GM18951 (cell line): ENCODE measurements at regions not wholly inside any gene's neighbourhood (a gene's known extent, or its start where the extent isn't known, plus 50 kb on each side); places are given as distances from the start of the nearest gene placed in this dataset.
"Not testable (repeated sequence)": the region's sequence is repeated elsewhere in the genome, so short reads cannot be mapped to it uniquely, and the experiment has no call there.

ENCODE experiments used
- POLR2A ChIP-seq: IDR thresholded peaks from 4 replicates; pipeline ENCODE4 v1.6.1; 2011; ENCODE audit warnings: mild to moderate bottlenecking; ENCODE audit not compliant: insufficient read length, insufficient read depth; ENCODE audit errors: extremely low read depth
- in situ Hi-C: fragments of 300-500 bp; cut with MboI; formaldehyde crosslinking; loops from one replicate; pipeline ENCODE4 v1.12.0; 2022; ENCODE audit warnings: low sequenced_read_pairs, mixed read lengths, inconsistent platforms; ENCODE audit not compliant: unreplicated experiment

DNA sequence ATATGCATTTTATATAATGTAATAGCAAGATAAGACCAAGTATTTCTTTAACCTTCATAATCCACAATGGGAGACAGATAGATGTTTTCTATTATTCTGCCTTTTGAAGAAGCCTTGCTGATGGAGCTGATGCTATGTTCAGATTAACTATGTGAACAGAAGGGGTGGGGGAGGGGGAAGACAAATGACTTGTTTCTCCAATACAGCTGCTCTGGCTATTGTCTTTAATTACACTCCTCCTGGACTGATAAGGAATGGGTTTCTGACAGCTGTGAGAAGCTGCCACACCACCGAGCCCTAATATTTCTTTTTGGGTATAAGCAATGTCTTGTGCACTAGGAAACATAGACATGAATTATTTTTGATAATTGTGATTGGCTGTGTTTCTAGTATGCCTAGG lies 62.0 kb downstream of the CAVIN4 start:
- in situ Hi-C loops = no loop called here
- TF ChIP-seq POLR2A = no peak

GRCh38 chr9:100640447-100641050 lies 62.7 kb downstream of the CAVIN4 start:
- no peak for TF ChIP-seq POLR2A
- in situ Hi-C loops = no loop called here

DNA sequence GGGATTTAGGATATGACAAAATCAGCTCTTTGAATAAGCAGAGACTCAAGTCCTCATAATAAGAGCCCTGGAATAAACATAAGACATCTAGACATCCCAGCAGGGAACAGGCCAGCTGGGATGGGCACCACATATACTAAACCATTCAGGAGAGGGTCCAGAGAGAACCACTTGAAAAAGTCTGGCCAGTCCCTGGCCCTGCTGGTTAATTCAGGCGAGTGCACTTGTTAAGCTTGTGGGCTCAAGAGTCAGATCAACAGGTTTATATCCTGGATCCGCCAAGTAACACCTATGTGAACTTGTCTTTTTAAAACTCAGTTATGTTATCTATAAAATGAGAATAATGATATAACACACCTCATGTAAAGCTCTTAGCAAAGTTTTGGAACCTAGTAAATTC lies 63.3 kb downstream of the CAVIN4 start:
- no peak for TF ChIP-seq POLR2A
- in situ Hi-C loops = no loop called here

- no peak for TF ChIP-seq POLR2A
- in situ Hi-C loops = no loop called here
Measured at GRCh38 chr9:100652850-100653249, 75.0 kb downstream of the CAVIN4 start.

GRCh38 chr9:100653643-100654334 lies 75.9 kb downstream of the CAVIN4 start:
- in situ Hi-C loops = no loop called here
- TF ChIP-seq POLR2A = no peak

- in situ Hi-C loops = not testable (repeated sequence)
Measured at GRCh38 chr9:100656851-100657250, 79.0 kb downstream of the CAVIN4 start.

- in situ Hi-C loops = no loop called here
- no peak for TF ChIP-seq POLR2A
Measured at GRCh38 chr9:100661668-100662067, 83.8 kb downstream of the CAVIN4 start.

- in situ Hi-C loops = no loop called here
- no peak for TF ChIP-seq POLR2A
Measured at GRCh38 chr9:100662122-100662521, 84.2 kb downstream of the CAVIN4 start.

GRCh38 chr9:100667448-100667847 lies 89.6 kb downstream of the CAVIN4 start:
- in situ Hi-C loops = no loop called here
- TF ChIP-seq POLR2A = no peak

GRCh38 chr9:100668024-100668423 lies 90.1 kb downstream of the CAVIN4 start:
- in situ Hi-C loops = no loop called here
- no peak for TF ChIP-seq POLR2A

DNA sequence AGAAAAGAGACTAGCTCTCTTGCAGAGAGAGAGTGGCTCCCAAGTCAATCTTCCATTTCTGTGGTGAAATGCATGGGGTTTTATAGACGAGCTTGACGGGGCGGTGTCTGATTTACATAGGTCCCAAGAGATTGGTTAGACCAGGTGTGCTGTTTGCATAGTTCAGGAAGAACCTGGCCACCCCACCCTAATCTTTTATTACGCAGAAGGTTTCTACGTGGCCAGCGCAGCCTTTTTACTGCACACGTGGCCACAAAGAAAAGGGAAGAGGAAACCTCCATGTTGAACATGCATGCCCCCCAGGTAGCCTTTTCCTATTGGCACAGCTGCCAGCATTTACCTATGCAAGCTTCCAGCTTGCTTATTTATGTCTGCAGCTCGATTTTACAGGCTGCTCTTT lies 92.1 kb downstream of the CAVIN4 start:
- in situ Hi-C loops = no loop called here
- no peak for TF ChIP-seq POLR2A

GRCh38 chr9:100670719-100671118 lies 92.8 kb downstream of the CAVIN4 start:
- no peak for TF ChIP-seq POLR2A
- in situ Hi-C loops = no loop called here

DNA sequence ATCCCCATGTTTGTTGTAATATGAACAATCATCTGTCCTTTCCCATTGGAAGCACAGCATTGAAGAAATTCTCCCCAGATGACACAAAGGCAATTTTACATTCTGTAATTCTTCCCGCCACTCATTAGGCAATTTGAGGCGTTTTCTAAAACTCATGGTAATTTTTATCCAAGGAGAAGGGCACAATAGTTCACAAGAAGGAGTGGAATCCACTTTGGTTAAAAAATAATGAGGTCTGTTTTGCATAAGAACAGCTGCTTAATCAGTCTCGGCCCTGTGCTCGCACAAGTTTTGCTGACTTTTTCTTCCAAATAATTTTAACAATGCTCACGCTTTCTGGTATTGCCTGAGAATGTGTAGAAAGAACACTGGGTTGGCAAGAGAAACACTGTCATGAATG lies 94.0 kb downstream of the CAVIN4 start:
- no peak for TF ChIP-seq POLR2A
- in situ Hi-C loops = no loop called here

GRCh38 chr9:100673249-100673648 lies 95.4 kb downstream of the CAVIN4 start:
- TF ChIP-seq POLR2A = no peak
- in situ Hi-C loops = no loop called here
